Common myeloid progenitor, CD34-positive (primary cell): ENCODE measurements at regions not wholly inside any gene's neighbourhood (a gene's known extent, or its start where the extent isn't known, plus 50 kb on each side); places are given as distances from the start of the nearest gene placed in this dataset.
"Not testable (repeated sequence)": the region's sequence is repeated elsewhere in the genome, so short reads cannot be mapped to it uniquely, and the experiment has no call there.

Source experiments
- CTCF ChIA-PET: fragments of 350-600 bp; sonication (Branson Sonifier 250); formaldehyde crosslinking; loops from one replicate; lab custom pipeline; 2021; ENCODE audit warnings: antibody characterized with exemption; lab: Charles Lee
- POLR2A ChIA-PET: fragments of 350-600 bp; sonication (Branson Sonifier 250); formaldehyde crosslinking; loops from one replicate; lab custom pipeline; 2021; ENCODE audit warnings: antibody characterized with exemption; lab: Charles Lee
- DNase-seq, 3 donors: peaks; one replicate each; pipeline versions ENCODE4 v3.0.0 to v3.0.0-alpha.2; 2013
- H3K27ac ChIP-seq, 2 experiments: 1 replicate in 1 of 2; 2 replicates in 1 of 2; pipeline ENCODE4 v1.7.0; 2013; ENCODE audit warnings: inconsistent platforms in 2 of 2, low read length in 2 of 2, mild to moderate bottlenecking in 2 of 2, low read depth in 1 of 2, moderate library complexity in 1 of 2; ENCODE audit not compliant: severe bottlenecking in 2 of 2, insufficient read depth in 1 of 2, poor library complexity in 1 of 2
- H3K27me3 ChIP-seq, 5 experiments: replicated peaks in 2 of 5; 1 replicate in 3 of 5; 2 replicates in 2 of 5; pipeline versions ENCODE4 v1.6.1 to v1.7.0; 2013; ENCODE audit warnings: low read length in 4 of 5, mild to moderate bottlenecking in 2 of 5, moderate library complexity in 2 of 5, inconsistent platforms in 1 of 5; ENCODE audit not compliant: insufficient read depth in 5 of 5, control insufficient read depth in 4 of 5
- H3K36me3 ChIP-seq, 4 experiments: 1 replicate in 2 of 4; 2 replicates in 2 of 4; pipeline versions ENCODE4 v1.6.1 to v1.7.0; 2013; ENCODE audit warnings: low read length in 3 of 4, control low read depth in 1 of 4, mild to moderate bottlenecking in 1 of 4; ENCODE audit not compliant: control insufficient read depth in 4 of 4, insufficient read depth in 4 of 4
- H3K4me1 ChIP-seq, 4 experiments: 1 replicate in 3 of 4; 2 replicates in 1 of 4; pipeline versions ENCODE4 v1.6.1 to v1.7.1; 2013; ENCODE audit warnings: low read length in 3 of 4, mild to moderate bottlenecking in 3 of 4, control low read depth in 1 of 4, inconsistent platforms in 1 of 4, moderate library complexity in 1 of 4; ENCODE audit not compliant: control insufficient read depth in 4 of 4, insufficient read depth in 4 of 4; ENCODE audit errors: control extremely low read depth in 1 of 4
- H3K4me3 ChIP-seq, 7 experiments: 1 replicate in 4 of 7; 2 replicates in 3 of 7; pipeline versions ENCODE4 v1.5.1 to v1.7.0; 2013; ENCODE audit warnings: mild to moderate bottlenecking in 7 of 7, low read length in 6 of 7, moderate library complexity in 6 of 7, inconsistent platforms in 2 of 7, low read depth in 2 of 7, control low read depth in 1 of 7; ENCODE audit not compliant: insufficient read depth in 4 of 7, control insufficient read depth in 1 of 7; ENCODE audit errors: extremely low read depth in 1 of 7
- H3K9me3 ChIP-seq, 5 experiments: 1 replicate in 4 of 5; 2 replicates in 1 of 5; pipeline versions ENCODE4 v1.6.1 to v1.7.1; 2013; ENCODE audit warnings: low read length in 4 of 5, mild to moderate bottlenecking in 2 of 5, inconsistent platforms in 1 of 5, low read depth in 1 of 5, moderate library complexity in 1 of 5; ENCODE audit not compliant: control insufficient read depth in 4 of 5, insufficient read depth in 2 of 5; ENCODE audit errors: control extremely low read depth in 1 of 5
- WGBS: methylation state at CpG from one replicate; pipeline ENCODE4 v1.1.5; 2013; ENCODE audit not compliant: insufficient coverage; 5-methylcytosine and 5-hydroxymethylcytosine counted together

DNA sequence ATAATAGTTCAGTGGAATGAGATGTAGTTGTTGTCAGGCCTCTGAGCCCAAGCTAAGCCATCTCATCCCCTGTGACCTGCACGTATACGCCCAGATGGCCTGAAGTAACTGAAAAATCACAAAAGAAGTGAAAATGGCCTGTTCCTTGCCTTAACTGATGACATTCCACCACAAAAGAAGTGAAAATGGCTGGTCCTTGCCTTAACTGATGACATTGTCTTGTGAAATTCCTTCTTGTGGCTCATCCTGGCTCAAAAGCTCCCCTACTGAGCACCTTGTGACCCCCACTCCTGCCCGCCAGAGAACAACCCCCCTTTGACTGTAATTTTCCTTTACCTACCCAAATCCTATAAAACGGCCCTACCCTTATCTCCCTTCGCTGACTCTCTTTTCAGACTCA, 361.4 kb upstream of the ARRDC3 start:
- H3K4me3 ChIP-seq, H3K9me3 ChIP-seq, H3K36me3 ChIP-seq, DNase-seq, CTCF ChIA-PET, H3K4me1 ChIP-seq, H3K27ac ChIP-seq, H3K27me3 ChIP-seq, POLR2A ChIA-PET: not testable (repeated sequence)
- WGBS, result 100% methylated on average over 1 of the region's 5 CpGs

DNA sequence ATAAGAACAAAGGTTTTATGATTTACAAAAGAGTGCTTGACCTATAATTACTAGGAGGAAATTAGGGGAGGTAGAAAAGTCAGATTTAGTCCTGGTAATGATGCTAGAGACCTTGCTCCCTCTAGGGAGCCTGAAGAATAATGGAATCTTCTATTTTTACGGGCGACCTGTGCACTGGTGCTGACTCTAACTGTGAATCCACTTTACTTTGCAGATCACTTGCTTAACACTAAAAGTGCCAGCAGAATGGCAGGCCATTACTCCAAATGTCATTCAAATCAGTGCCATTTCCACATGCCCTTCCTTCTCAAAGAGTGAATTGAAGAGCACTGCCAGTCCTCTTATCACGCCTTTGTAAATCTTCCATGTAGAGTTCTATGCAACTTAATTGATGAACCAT, 359.4 kb upstream of the ARRDC3 start:
- ChIA-PET CTCF (no interaction called here), POLR2A (no interaction called here)
- Histone ChIP-seq H3K27me3 (no peaks in the 10 kb centered on the region), H3K4me1 (no peaks in the 10 kb centered on the region), H3K27ac (no peak overlapping the region), H3K4me3 (no peak overlapping the region), H3K9me3 (no peaks in the 10 kb centered on the region), H3K36me3 (no peaks in the 10 kb centered on the region)
- WGBS, result 100% methylated on average over 1 of the region's 3 CpGs
- no peak for DNase-seq

- H3K4me3 ChIP-seq, result no peak overlapping the region
- no peaks in the 10 kb centered on the region for H3K36me3 ChIP-seq
- POLR2A ChIA-PET, result no interaction called here
- H3K9me3 ChIP-seq, result no peaks in the 10 kb centered on the region
- no peak for DNase-seq
- WGBS, result no CpG with 5 or more reads among the region's 7 CpGs
- H3K27me3 ChIP-seq, result no peaks in the 10 kb centered on the region
- CTCF ChIA-PET, result no interaction called here
- H3K27ac ChIP-seq, result no peak overlapping the region
- H3K4me1 ChIP-seq, result no peaks in the 10 kb centered on the region
These were observed 358.8 kb upstream of the ARRDC3 start for GRCh38 chr5:91741764-91742505.

GRCh38 chr5:91730026-91730425, 346.9 kb upstream of the ARRDC3 start:
- WGBS, result no CpG with 5 or more reads among the region's 1 CpG
- H3K27me3 ChIP-seq, result no peaks in the 10 kb centered on the region
- ChIA-PET POLR2A (no interaction called here), CTCF (no interaction called here)
- no peak for DNase-seq
- H3K4me3 ChIP-seq, result no peak overlapping the region
- H3K9me3 ChIP-seq, result no peaks in the 10 kb centered on the region
- no peaks in the 10 kb centered on the region for H3K4me1 ChIP-seq
- H3K27ac ChIP-seq, result no peak overlapping the region
- H3K36me3 ChIP-seq, result no peaks in the 10 kb centered on the region

GRCh38 chr5:91727463-91727862, 344.3 kb upstream of the ARRDC3 start:
- Histone ChIP-seq H3K36me3 (no peaks in the 10 kb centered on the region), H3K9me3 (no peaks in the 10 kb centered on the region), H3K4me3 (no peak overlapping the region), H3K27ac (no peak overlapping the region), H3K27me3 (no peaks in the 10 kb centered on the region), H3K4me1 (no peaks in the 10 kb centered on the region)
- no peak for DNase-seq
- ChIA-PET CTCF (no interaction called here), POLR2A (no interaction called here)
- WGBS, result no CpG with 5 or more reads among the region's 1 CpG

GRCh38 chr5:91722736-91723467, 339.8 kb upstream of the ARRDC3 start:
- H3K9me3 ChIP-seq, result no peaks in the 10 kb centered on the region
- no peak overlapping the region for H3K4me3 ChIP-seq
- no peak for DNase-seq
- no peaks in the 10 kb centered on the region for H3K36me3 ChIP-seq
- H3K4me1 ChIP-seq, result no peaks in the 10 kb centered on the region
- H3K27me3 ChIP-seq, result no peaks in the 10 kb centered on the region
- ChIA-PET CTCF (no interaction called here), POLR2A (no interaction called here)
- no peak overlapping the region for H3K27ac ChIP-seq
- WGBS, result 67% methylated on average over 1 of the region's 8 CpGs

GRCh38 chr5:91712718-91713117, 329.6 kb upstream of the ARRDC3 start:
- POLR2A ChIA-PET, result no interaction called here
- no peaks in the 10 kb centered on the region for H3K27me3 ChIP-seq
- CTCF ChIA-PET, result no interaction called here
- H3K9me3 ChIP-seq, result no peaks in the 10 kb centered on the region
- no peaks in the 10 kb centered on the region for H3K4me1 ChIP-seq
- no peak for DNase-seq
- no peak overlapping the region for H3K27ac ChIP-seq
- no peak overlapping the region for H3K4me3 ChIP-seq
- no peaks in the 10 kb centered on the region for H3K36me3 ChIP-seq
